K562 (cell line): ENCODE measurements at regions not wholly inside any gene's neighbourhood (a gene's known extent, or its start where the extent isn't known, plus 50 kb on each side); places are given as distances from the start of the nearest gene placed in this dataset.
A peak's percentile ranks its signal among the peaks of the same experiment; 100 is the strongest.

Source experiments
- ATAC-seq: fragments of 200-7000 bp; cut with Tn5 transposase; 3 replicates; pipeline ENCODE4 v1.9.1; 2020; ENCODE audit warnings: moderate library complexity
- BruUV-seq: library from RNA; stranded (reverse); fragments of 400-500 nt; replicated peaks from 2 replicates; lab custom pipeline; 2021; lab: Mats Ljungman, UMichigan
- CTCF ChIA-PET: fragments of 300-600 bp; formaldehyde crosslinking; extraction: SDS; loops from one replicate; lab custom pipeline; 2021; ENCODE audit warnings: low intra/inter-chr PET ratio; lab: Yijun Ruan, JAX
- POLR2A ChIA-PET: fragments of 300-600, 350-650 bp; sonication (Branson Sonifier 250); formaldehyde crosslinking; extraction: SDS; loops from one replicate; lab custom pipeline; 2021; ENCODE audit warnings: antibody characterized with exemption, inconsistent platforms; lab: Yijun Ruan, JAX
- DNase-seq, 4 experiments: peaks; one replicate each; pipeline versions ENCODE4 v3.0.0 to v3.0.0-alpha.2; 2011 to 2018; ENCODE audit warnings: low spot score in 3 of 4, mixed read lengths in 3 of 4; ENCODE audit errors: extremely low read depth in 1 of 4
- FAIRE-seq: peaks from 2 replicates; lab custom pipeline; 2011; peaks lifted over from hg19 to GRCh38; lab: Jason Lieb, UNC
- H2AFZ ChIP-seq: 2 replicates; pipeline ENCODE4 v1.6.0; 2011; ENCODE audit warnings: low read depth, low read length, control low read depth, inconsistent platforms
- H3K27ac ChIP-seq: fragments of 200-600 bp; 3 replicates; pipeline ENCODE4 v1.8.0; 2011; ENCODE audit warnings: low read depth, mild to moderate bottlenecking, control low read depth, inconsistent platforms, low read length, moderate library complexity, mixed read lengths; ENCODE audit errors: extremely low read depth
- H3K27me3 ChIP-seq, 2 experiments: fragments of 300-600 bp in 1 of 2; 2 replicates in 1 of 2; 3 replicates in 1 of 2; pipeline versions ENCODE4 v1.6.0 to v1.8.0; 2011; ENCODE audit warnings: inconsistent platforms in 2 of 2, low read length in 2 of 2, mild to moderate bottlenecking in 1 of 2, mixed read lengths in 1 of 2, moderate library complexity in 1 of 2; ENCODE audit not compliant: control insufficient read depth in 2 of 2, insufficient read depth in 2 of 2
- H3K36me3 ChIP-seq: fragments of 300-600 bp; 3 replicates; pipeline ENCODE4 v1.8.0; 2011; ENCODE audit warnings: mild to moderate bottlenecking, low read length, inconsistent platforms; ENCODE audit not compliant: control insufficient read depth, insufficient read depth
- H3K4me1 ChIP-seq, 2 experiments: fragments of 200-600 bp in 1 of 2; replicated peaks in 1 of 2; 2 replicates in 1 of 2; 3 replicates in 1 of 2; pipeline versions ENCODE4 v1.5.1 to v1.8.0; 2011; ENCODE audit warnings: inconsistent platforms in 2 of 2, low read length in 2 of 2, mild to moderate bottlenecking in 1 of 2, mixed read lengths in 1 of 2, moderate library complexity in 1 of 2; ENCODE audit not compliant: control insufficient read depth in 2 of 2, insufficient read depth in 2 of 2
- H3K4me2 ChIP-seq: 2 replicates; pipeline ENCODE4 v1.6.1; 2011; ENCODE audit warnings: low read length, control low read depth, inconsistent platforms, mixed read lengths; ENCODE audit not compliant: insufficient read depth
- H3K4me3 ChIP-seq: fragments of 200-600 bp; sonication (generic), shearing (Covaris generic); 2 replicates; pipeline ENCODE4 v1.5.1; 2016; ENCODE audit warnings: control low read depth, inconsistent platforms
- H3K79me2 ChIP-seq: fragments of 200-600 bp; 3 replicates; pipeline ENCODE4 v1.8.0; 2011; ENCODE audit warnings: low read length, inconsistent platforms; ENCODE audit not compliant: control insufficient read depth, insufficient read depth
- H3K9ac ChIP-seq, 2 experiments: 2 replicates each; pipeline versions ENCODE4 v1.6.0 to v1.6.1; 2011; ENCODE audit warnings: low read depth in 2 of 2, low read length in 2 of 2, control low read depth in 1 of 2, inconsistent platforms in 1 of 2, mild to moderate bottlenecking in 1 of 2, mixed read lengths in 1 of 2; ENCODE audit not compliant: insufficient read depth in 1 of 2
- H3K9me1 ChIP-seq: one replicate; pipeline ENCODE4 v1.6.0; 2011; ENCODE audit warnings: inconsistent platforms, mild to moderate bottlenecking, low read length, moderate library complexity; ENCODE audit not compliant: control insufficient read depth, insufficient read depth
- H3K9me3 ChIP-seq: replicated peaks from 2 replicates; pipeline ENCODE4 v1.5.1; 2011; ENCODE audit warnings: low read depth, low read length, inconsistent platforms; ENCODE audit not compliant: control insufficient read depth, insufficient read depth
- H4K20me1 ChIP-seq: replicated peaks from 2 replicates; pipeline ENCODE4 v1.6.1; 2011; ENCODE audit warnings: low read length, inconsistent platforms, mixed read lengths; ENCODE audit not compliant: control insufficient read depth, insufficient read depth
- BRF1 ChIP-seq: IDR thresholded peaks from 3 replicates; pipeline ENCODE4 v1.6.1; 2011; ENCODE audit warnings: borderline replicate concordance, mild to moderate bottlenecking; ENCODE audit not compliant: insufficient read length; ENCODE audit errors: extremely low read depth
- CEBPG ChIP-seq, 3 experiments: fragments of 200-800 bp in 1 of 3; sonication (Bioruptor generic) in 1 of 3; sonication (generic) in 1 of 3; formaldehyde crosslinking in 1 of 3; IDR thresholded peaks in 2 of 3; conservative IDR thresholded peaks in 1 of 3; 2 replicates each; pipeline versions ENCODE4 v1.6.1 to v1.8.0; 2016 to 2022; ENCODE audit warnings: missing compliant biosample characterization in 2 of 3, missing genetic modification characterization in 2 of 3, mild to moderate bottlenecking in 1 of 3, missing genetic modification reagents in 1 of 3
- EGR1 ChIP-seq: fragments of 450-650 bp; conservative IDR thresholded peaks from 2 replicates; pipeline ENCODE4 v1.6.1; 2017; ENCODE audit warnings: mild to moderate bottlenecking
- FOSL1 ChIP-seq: fragments of 200-800 bp; sonication (Bioruptor generic); conservative IDR thresholded peaks from 2 replicates; pipeline ENCODE4 v1.6.1; 2016; ENCODE audit warnings: missing genetic modification characterization, missing compliant biosample characterization
- FUS ChIP-seq: fragments of 200-400 bp; formaldehyde crosslinking; optimal IDR thresholded peaks from 2 replicates; pipeline ENCODE3; 2017; ENCODE audit warnings: low read depth, low read length
- JUN ChIP-seq, 2 experiments: sonication (generic) in 1 of 2; formaldehyde crosslinking in 1 of 2; IDR thresholded peaks; 2 replicates each; pipeline versions ENCODE4 v1.6.1 to v1.8.0; 2012 to 2022; ENCODE audit warnings: borderline replicate concordance in 2 of 2, mild to moderate bottlenecking in 2 of 2, improper control_type of control experiment in 1 of 2, low read depth in 1 of 2, low read length in 1 of 2, missing genetic modification reagents in 1 of 2
- MXI1 ChIP-seq: IDR thresholded peaks from 2 replicates; pipeline ENCODE4 v1.6.1; 2011; ENCODE audit warnings: low read depth, mild to moderate bottlenecking, improper control_type of control experiment, low read length
- NKRF ChIP-seq: fragments of 450-650 bp; IDR thresholded peaks from 2 replicates; pipeline ENCODE4 v1.6.1; 2016; ENCODE audit warnings: borderline replicate concordance
- POLR2AphosphoS2 ChIP-seq: IDR thresholded peaks from 2 replicates; pipeline ENCODE4 v1.6.1; 2012; ENCODE audit warnings: low read length, improper control_type of control experiment
- POU5F1 ChIP-seq: fragments of 150-350 bp; IDR thresholded peaks from 2 replicates; pipeline ENCODE4 v1.6.1; 2014; ENCODE audit warnings: borderline replicate concordance, low read length, low read depth, mild to moderate bottlenecking; ENCODE audit not compliant: partially characterized antibody
- TAF9B ChIP-seq: fragments of 450-650 bp; IDR thresholded peaks from 2 replicates; pipeline ENCODE4 v1.6.1; 2018; ENCODE audit warnings: mild to moderate bottlenecking; ENCODE audit not compliant: partially characterized antibody
- TRIM28 ChIP-seq: fragments of 450-650 bp; IDR thresholded peaks from 2 replicates; pipeline ENCODE4 v1.6.1; 2017
- VEZF1 ChIP-seq: fragments of 200-800 bp; sonication (Bioruptor generic); IDR thresholded peaks from 2 replicates; pipeline ENCODE4 v1.6.1; 2017; ENCODE audit warnings: missing genetic modification characterization, missing compliant biosample characterization
- ZBTB12 ChIP-seq: fragments of 250-450 bp; sonication (Bioruptor Pico); IDR thresholded peaks from 2 replicates; pipeline ENCODE4 v1.4.0; 2020
- ZNF274 ChIP-seq: IDR thresholded peaks from 2 replicates; pipeline ENCODE4 v1.6.1; 2011; ENCODE audit warnings: low read depth, mild to moderate bottlenecking, low read length, moderate library complexity, borderline replicate concordance
- ZNF316 ChIP-seq: fragments of 450-650 bp; IDR thresholded peaks from 2 replicates; pipeline ENCODE4 v1.6.1; 2016
- ZNF444 ChIP-seq: fragments of 250-450 bp; sonication (Bioruptor Pico); IDR thresholded peaks from 2 replicates; pipeline ENCODE4 v1.4.0; 2020; ENCODE audit warnings: mild to moderate bottlenecking, moderate library complexity
- WGBS: fragments of 100-300 bp; shearing (Covaris generic); methylation state at CpG from one replicate; pipeline ENCODE4 v1.1.6; 2016; ENCODE audit warnings: low coverage, mixed read lengths; ENCODE audit not compliant: insufficient coverage; ENCODE audit errors: missing lambda C conversion rate; 5-methylcytosine and 5-hydroxymethylcytosine counted together
- in situ Hi-C: fragments of 300-500 bp; cut with MboI; formaldehyde crosslinking; loops from 4 replicates; pipeline ENCODE4 v1.15.0; 2018; ENCODE audit warnings: inconsistent platforms, mixed read lengths
- intact Hi-C: fragments of 100-400 bp; cut with micrococcal nuclease; formaldehyde crosslinking; loops from 2 replicates; pipeline ENCODE4 v1.14.2; 2022

- no TSS peak for BruUV-seq
- Histone ChIP-seq H3K4me1 (no peaks in the 10 kb centered on the region), H4K20me1 (no peaks in the 10 kb centered on the region), H3K36me3 (no peaks in the 10 kb centered on the region), H3K9me3 (no peaks in the 10 kb centered on the region), H3K4me3 (no peak overlapping the region), H2AFZ (no peak overlapping the region), H3K27me3 (peaks cover 0 to 14% of the 10 kb centered on the region in 2 experiments; a peak in 2 of 5 replicates), H3K9ac (0 out of 4 replicates have a peak overlapping the region, but pooled peaks of 1 of the 2 experiments have one; percentile 28), H3K4me2 (no peak overlapping the region), H3K79me2 (no peaks in the 10 kb centered on the region), H3K27ac (no peak overlapping the region), H3K9me1 (no peaks in the 10 kb centered on the region)
- no peak for TF ChIP-seq NKRF
- no peak for TF ChIP-seq POLR2AphosphoS2
- no peak for TF ChIP-seq ZNF274
- no peak for TF ChIP-seq CEBPG (CRISPR knock-in tag; IDR thresholded peaks at IDR 0.05)
- no peak for TF ChIP-seq CEBPG (tag; conservative IDR thresholded peaks at IDR 0.05 in 1 of 2, IDR thresholded peaks at IDR 0.05 in 1 of 2)
- no peak for TF ChIP-seq MXI1
- TF ChIP-seq POU5F1 = no peak
- no peak for TF ChIP-seq VEZF1 (CRISPR knock-in tag)
- no peak for TF ChIP-seq ZNF444 (CRISPR knock-in tag)
- no peak for TF ChIP-seq EGR1
- no peak for TF ChIP-seq BRF1
- no peak for TF ChIP-seq FOSL1 (tag)
- TF ChIP-seq JUN (IDR thresholded peaks at IDR 0.05; ENCODE audit: borderline replicate concordance, low read depth, low read length) = no peak
- no peak for TF ChIP-seq JUN (CRISPR knock-in tag; IDR thresholded peaks at IDR 0.05; ENCODE audit: borderline replicate concordance)
- TF ChIP-seq TAF9B = no peak
- no peak for TF ChIP-seq ZNF316
- TF ChIP-seq TRIM28 = no peak
- no peak for TF ChIP-seq ZBTB12 (CRISPR knock-in tag)
- no peak for TF ChIP-seq FUS
- FAIRE-seq (no peak), DNase-seq (no peak), ATAC-seq (no peak)
- intact Hi-C loops (no loop called here), in situ Hi-C loops (no loop called here)
- WGBS = under 1% methylated on average over 9 of the region's 10 CpGs
- CTCF ChIA-PET = no interaction called here
- POLR2A ChIA-PET = no interaction called here
Measured at GRCh38 chr12:30874455-30875321, 51.9 kb upstream of the TSPAN11 start.
